H1 (cell line): ENCODE measurements at regions not wholly inside any gene's neighbourhood (a gene's known extent, or its start where the extent isn't known, plus 50 kb on each side); places are given as distances from the start of the nearest gene placed in this dataset.

ENCODE experiments used
- ATF2 ChIP-seq: IDR thresholded peaks from 2 replicates; pipeline ENCODE4 v1.6.1; 2012; ENCODE audit warnings: low read length, inconsistent platforms
- CHD7 ChIP-seq: fragments of 300-600 bp; sonication (generic); IDR thresholded peaks from 2 replicates; pipeline ENCODE4 v1.7.1; 2012; ENCODE audit warnings: low read length, moderate library complexity, mild to moderate bottlenecking, inconsistent platforms; ENCODE audit not compliant: insufficient replicate concordance
- GTF2F1 ChIP-seq: IDR thresholded peaks from 2 replicates; pipeline ENCODE4 v1.6.1; 2012; ENCODE audit warnings: low read depth, low read length, improper control_type of control experiment, borderline replicate concordance
- POLR2A ChIP-seq, 2 experiments: IDR thresholded peaks; 1 replicate in 1 of 2; 2 replicates in 1 of 2; pipeline ENCODE4 v1.6.1; 2011; ENCODE audit warnings: low read depth in 2 of 2, low read length in 2 of 2, mild to moderate bottlenecking in 2 of 2; ENCODE audit errors: control extremely low read depth in 1 of 2
- TBP ChIP-seq: IDR thresholded peaks from 2 replicates; pipeline ENCODE4 v1.6.1; 2011; ENCODE audit warnings: low read depth, low read length, improper control_type of control experiment

GRCh38 chr7:96870185-96870584, 135.2 kb upstream of the DLX6 start (continued):
- TF ChIP-seq CHD7 (no peak), GTF2F1 (no peak), ATF2 (no peak), POLR2A (IDR thresholded peaks at IDR 0.05; ENCODE audit: control extremely low read depth in 1 of 2, low read depth in 2 of 2, low read length in 2 of 2) (no peak), TBP (no peak)
